HFF-Myc (cell line): ENCODE measurements at regions not wholly inside any gene's neighbourhood (a gene's known extent, or its start where the extent isn't known, plus 50 kb on each side); places are given as distances from the start of the nearest gene placed in this dataset.

Experiments used
- DNase-seq: peaks from one replicate; pipeline ENCODE4 v3.0.0-alpha.2; 2011; ENCODE audit warnings: low read depth; ENCODE audit errors: extremely low read depth
- H3K4me3 ChIP-seq: replicated peaks from 2 replicates; pipeline ENCODE4 v1.5.1; 2011; ENCODE audit warnings: low read depth, mild to moderate bottlenecking, control low read depth, low read length
- TF ChIP-seq, protein P1 (sequence below): IDR thresholded peaks from 2 replicates; pipeline ENCODE4 v1.5.1; 2012; ENCODE audit warnings: mild to moderate bottlenecking, low read depth, low read length, control low read depth; ENCODE audit errors: missing control alignments

DNA sequence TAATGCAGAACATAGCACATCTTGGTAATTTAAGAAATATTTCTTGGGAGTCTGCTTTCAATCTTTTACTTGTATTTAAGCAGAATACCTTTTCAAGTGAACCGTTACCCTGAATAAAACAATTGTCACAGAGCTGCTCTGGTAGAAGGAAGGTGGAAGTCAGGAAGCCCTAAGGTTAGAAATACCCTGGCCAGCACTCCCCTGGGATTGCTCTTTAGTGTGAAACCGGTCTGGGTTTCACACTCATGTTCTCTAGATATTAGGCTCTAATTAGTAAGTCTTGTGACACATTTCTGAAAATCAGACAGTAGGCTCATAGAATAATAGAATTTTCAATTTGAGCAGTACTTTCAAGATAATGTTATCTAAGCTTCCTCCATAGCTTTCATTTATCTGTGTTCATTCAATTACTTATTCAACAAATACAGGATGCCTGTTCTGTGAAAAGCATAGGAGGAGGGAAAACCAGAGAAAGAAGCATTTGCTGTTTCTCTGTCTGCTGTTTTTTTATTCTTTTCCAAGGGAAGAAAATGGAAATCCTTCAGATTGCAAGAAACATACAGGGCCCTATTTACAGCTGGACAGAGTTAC lies 825.5 kb downstream of the TLR4 start:
- no peak overlapping the region for H3K4me3 ChIP-seq
- TF ChIP-seq, protein P1, sequence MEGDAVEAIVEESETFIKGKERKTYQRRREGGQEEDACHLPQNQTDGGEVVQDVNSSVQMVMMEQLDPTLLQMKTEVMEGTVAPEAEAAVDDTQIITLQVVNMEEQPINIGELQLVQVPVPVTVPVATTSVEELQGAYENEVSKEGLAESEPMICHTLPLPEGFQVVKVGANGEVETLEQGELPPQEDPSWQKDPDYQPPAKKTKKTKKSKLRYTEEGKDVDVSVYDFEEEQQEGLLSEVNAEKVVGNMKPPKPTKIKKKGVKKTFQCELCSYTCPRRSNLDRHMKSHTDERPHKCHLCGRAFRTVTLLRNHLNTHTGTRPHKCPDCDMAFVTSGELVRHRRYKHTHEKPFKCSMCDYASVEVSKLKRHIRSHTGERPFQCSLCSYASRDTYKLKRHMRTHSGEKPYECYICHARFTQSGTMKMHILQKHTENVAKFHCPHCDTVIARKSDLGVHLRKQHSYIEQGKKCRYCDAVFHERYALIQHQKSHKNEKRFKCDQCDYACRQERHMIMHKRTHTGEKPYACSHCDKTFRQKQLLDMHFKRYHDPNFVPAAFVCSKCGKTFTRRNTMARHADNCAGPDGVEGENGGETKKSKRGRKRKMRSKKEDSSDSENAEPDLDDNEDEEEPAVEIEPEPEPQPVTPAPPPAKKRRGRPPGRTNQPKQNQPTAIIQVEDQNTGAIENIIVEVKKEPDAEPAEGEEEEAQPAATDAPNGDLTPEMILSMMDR, result no peak

DNA sequence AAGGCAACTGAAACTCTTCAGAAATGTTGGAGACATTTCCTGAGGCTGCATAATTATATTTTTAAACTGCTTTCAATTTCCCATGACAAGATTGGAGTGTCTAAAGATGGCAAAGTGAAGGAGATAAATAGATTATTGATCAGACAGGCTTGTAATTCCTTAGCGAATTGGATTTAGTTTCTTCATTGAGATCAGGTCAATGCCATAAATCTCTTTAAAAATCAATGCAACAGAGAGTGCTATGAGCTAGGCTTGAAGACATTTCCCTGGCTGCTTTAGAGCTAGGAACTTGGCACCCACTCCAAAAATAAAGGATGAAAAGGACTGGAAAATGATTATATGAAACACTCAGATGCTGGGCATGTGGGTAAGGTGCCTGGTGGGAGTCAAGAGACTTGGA lies 828.4 kb downstream of the TLR4 start:
- DNase-seq, result no peak
- TF ChIP-seq, protein P1, result no peak
- H3K4me3 ChIP-seq, result no peak overlapping the region

More for the DNA sequence above, 825.5 kb downstream of the TLR4 start:
- no peak for DNase-seq

DNA sequence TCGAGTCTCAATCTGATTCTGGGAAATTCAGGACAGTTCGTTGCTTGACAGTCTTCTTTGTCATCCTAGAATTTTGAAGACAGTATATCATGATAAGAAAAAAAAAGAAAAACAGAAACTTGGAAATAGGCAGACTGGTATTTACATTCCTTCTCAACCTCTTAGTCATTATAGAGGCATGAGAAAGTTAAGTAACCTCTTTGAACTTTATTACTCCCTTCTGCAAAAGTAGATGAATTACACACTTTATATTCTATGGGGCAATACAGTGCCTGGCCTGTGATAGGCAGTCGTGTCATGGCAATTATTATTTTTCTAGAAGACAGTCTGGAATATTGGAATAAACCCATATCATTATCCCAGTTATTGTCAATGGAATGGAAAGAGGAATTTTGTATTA lies 828.9 kb downstream of the TLR4 start:
- no peak for DNase-seq
- TF ChIP-seq, protein P1, result no peak
- no peak overlapping the region for H3K4me3 ChIP-seq

GRCh38 chr9:118533850-118534249 lies 829.6 kb downstream of the TLR4 start:
- H3K4me3 ChIP-seq, result no peak overlapping the region
- no peak for DNase-seq
- TF ChIP-seq, protein P1, result no peak

- TF ChIP-seq, protein P1, result no peak
- DNase-seq, result no peak
- H3K4me3 ChIP-seq, result no peak overlapping the region
Measured at GRCh38 chr9:118536153-118536552, 832.0 kb downstream of the TLR4 start.

GRCh38 chr9:118538959-118539358 lies 830.3 kb downstream of the BRINP1 start:
- no peak overlapping the region for H3K4me3 ChIP-seq
- no peak for DNase-seq
- TF ChIP-seq, protein P1, result no peak

DNA sequence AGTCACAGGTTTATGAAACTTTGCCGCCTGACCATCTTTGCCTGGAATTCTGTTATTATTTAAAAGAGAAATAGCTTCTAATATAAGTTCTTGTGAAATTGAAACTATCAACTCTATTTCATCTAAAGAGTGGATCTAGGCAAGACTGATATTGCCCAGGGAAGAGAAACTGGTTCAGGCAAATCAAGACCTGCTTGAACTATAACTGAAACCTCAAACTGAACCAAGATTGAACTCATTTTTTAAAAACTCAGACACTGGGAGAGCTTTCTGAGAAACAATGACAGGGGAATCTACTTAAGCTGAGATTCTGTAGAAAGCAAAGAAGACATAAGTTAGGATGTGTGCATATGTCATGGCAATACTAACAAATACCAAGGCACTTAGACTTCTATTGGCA lies 815.8 kb downstream of the BRINP1 start:
- no peak for DNase-seq
- no peak overlapping the region for H3K4me3 ChIP-seq
- TF ChIP-seq, protein P1, result no peak
